PFSK-1 (cell line): ENCODE measurements at regions not wholly inside any gene's neighbourhood (a gene's known extent, or its start where the extent isn't known, plus 50 kb on each side); places are given as distances from the start of the nearest gene placed in this dataset.

ENCODE experiments used
- FOXP2 ChIP-seq: optimal IDR thresholded peaks from 2 replicates; pipeline ENCODE3; 2011; ENCODE audit warnings: borderline replicate concordance, control low read depth, inconsistent platforms; ENCODE audit not compliant: insufficient read depth; ENCODE audit errors: extremely low read length, extremely low read depth
- POLR2AphosphoS5 ChIP-seq: IDR thresholded peaks from 2 replicates; pipeline ENCODE4 v1.6.1; 2012; ENCODE audit warnings: low read depth, mild to moderate bottlenecking, control low read depth, low read length, moderate library complexity
- REST ChIP-seq, 2 experiments: IDR thresholded peaks; 2 replicates each; pipeline versions ENCODE4 v1.6.1 to v1.8.0; 2011 to 2012; ENCODE audit warnings: low read depth in 2 of 2, low read length in 2 of 2, control low read depth in 1 of 2, inconsistent platforms in 1 of 2, mild to moderate bottlenecking in 1 of 2, moderate library complexity in 1 of 2; ENCODE audit not compliant: insufficient read depth in 1 of 2
- SIN3A ChIP-seq: IDR thresholded peaks from 2 replicates; pipeline ENCODE4 v1.6.1; 2012; ENCODE audit warnings: mild to moderate bottlenecking, low read length, moderate library complexity, borderline replicate concordance; ENCODE audit not compliant: insufficient read depth
- TAF1 ChIP-seq: IDR thresholded peaks from 2 replicates; pipeline ENCODE4 v1.6.1; 2012; ENCODE audit warnings: low read length, control low read depth, borderline replicate concordance; ENCODE audit not compliant: insufficient read depth

- TF ChIP-seq TAF1 = no peak
- TF ChIP-seq REST (IDR thresholded peaks at IDR 0.05; ENCODE audit: insufficient read depth in 1 of 2, low read depth in 2 of 2, low read length in 2 of 2) = no peak
- TF ChIP-seq FOXP2 = no peak
- no peak for TF ChIP-seq SIN3A
- no peak for TF ChIP-seq POLR2AphosphoS5
These were observed 72.7 kb upstream of the WNT11 start for GRCh38 chr11:76279038-76279437.

GRCh38 chr11:76278526-76278925 lies 72.2 kb upstream of the WNT11 start:
- no peak for TF ChIP-seq POLR2AphosphoS5
- no peak for TF ChIP-seq REST (IDR thresholded peaks at IDR 0.05; ENCODE audit: insufficient read depth in 1 of 2, low read depth in 2 of 2, low read length in 2 of 2)
- TF ChIP-seq FOXP2 = no peak
- TF ChIP-seq TAF1 = no peak

GRCh38 chr11:76277298-76278175 lies 71.2 kb upstream of the WNT11 start:
- TF ChIP-seq POLR2AphosphoS5 (no peak), SIN3A (no peak), REST (IDR thresholded peaks at IDR 0.05; ENCODE audit: insufficient read depth in 1 of 2, low read depth in 2 of 2, low read length in 2 of 2) (no peak), TAF1 (no peak), FOXP2 (no peak)

- no peak for TF ChIP-seq POLR2AphosphoS5
- TF ChIP-seq FOXP2 = no peak
- TF ChIP-seq SIN3A = no peak
- TF ChIP-seq TAF1 = no peak
- TF ChIP-seq REST (IDR thresholded peaks at IDR 0.05; ENCODE audit: insufficient read depth in 1 of 2, low read depth in 2 of 2, low read length in 2 of 2) = no peak
These were observed 70.5 kb upstream of the WNT11 start for GRCh38 chr11:76276781-76277155.
